GM10248 (cell line): ENCODE measurements at regions not wholly inside any gene's neighbourhood (a gene's known extent, or its start where the extent isn't known, plus 50 kb on each side); places are given as distances from the start of the nearest gene placed in this dataset.
"Not testable (repeated sequence)": the region's sequence is repeated elsewhere in the genome, so short reads cannot be mapped to it uniquely, and the experiment has no call there.

Source experiments
- CTCF ChIA-PET: fragments of 300-600 bp; sonication (Branson Sonifier 250); formaldehyde crosslinking; extraction: SDS; loops from one replicate; lab custom pipeline; 2021; ENCODE audit warnings: antibody characterized with exemption; lab: Yijun Ruan, JAX
- POLR2A ChIA-PET: fragments of 350-650 bp; sonication (Branson Sonifier 250); formaldehyde crosslinking; extraction: SDS; loops from one replicate; lab custom pipeline; 2020; ENCODE audit warnings: antibody characterized with exemption; lab: Yijun Ruan, JAX
- DNase-seq: peaks from one replicate; pipeline ENCODE4 v3.0.0; 2012; ENCODE audit errors: extremely low spot score
- CTCF ChIP-seq: IDR thresholded peaks from 2 replicates; pipeline ENCODE4 v1.5.1; 2012; ENCODE audit warnings: mild to moderate bottlenecking, low read depth; ENCODE audit errors: extremely low read depth, missing control alignments, control extremely low read depth

DNA sequence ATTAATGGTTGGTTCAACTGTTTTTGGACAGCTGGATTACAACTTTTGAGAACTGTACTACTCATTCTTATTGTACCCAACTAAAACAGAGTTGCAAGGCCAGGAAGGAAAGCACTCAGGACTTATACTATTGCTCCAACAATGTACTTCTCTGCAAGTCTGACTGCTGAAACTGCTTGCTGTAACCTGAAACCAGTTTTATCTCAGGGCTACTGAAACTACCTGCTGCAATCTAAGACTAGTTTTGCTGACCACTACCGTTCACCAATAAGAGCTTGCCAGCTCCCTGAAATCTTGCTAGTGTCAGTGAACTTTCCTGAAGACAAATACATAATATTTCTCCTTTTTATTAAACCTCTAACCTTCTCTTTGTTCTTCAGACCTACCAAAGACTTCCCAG, 157.3 kb downstream of the CDCA7 start:
- CTCF ChIA-PET, result interaction anchor here (1.3 kb wide), 1 partner anchor 11 kb away, joined by 3 read pairs; no protein-coding TSS in a partner anchor
- DNase-seq, result no peak
- POLR2A ChIA-PET, result no interaction called here
- no peak for TF ChIP-seq CTCF

GRCh38 chr2:173513107-173513727, 158.5 kb downstream of the CDCA7 start:
- ChIA-PET POLR2A (no interaction called here), CTCF (interaction anchor here (1.3 kb wide), 1 partner anchor 9 kb away, joined by 3 read pairs; no protein-coding TSS in a partner anchor)
- DNase-seq, result no peak
- TF ChIP-seq CTCF, result no peak

- no peak for TF ChIP-seq CTCF
- POLR2A ChIA-PET, result no interaction called here
- no peak for DNase-seq
- CTCF ChIA-PET, result no interaction called here
Observed at GRCh38 chr2:173520918-173521317, 166.2 kb downstream of the CDCA7 start.

DNA sequence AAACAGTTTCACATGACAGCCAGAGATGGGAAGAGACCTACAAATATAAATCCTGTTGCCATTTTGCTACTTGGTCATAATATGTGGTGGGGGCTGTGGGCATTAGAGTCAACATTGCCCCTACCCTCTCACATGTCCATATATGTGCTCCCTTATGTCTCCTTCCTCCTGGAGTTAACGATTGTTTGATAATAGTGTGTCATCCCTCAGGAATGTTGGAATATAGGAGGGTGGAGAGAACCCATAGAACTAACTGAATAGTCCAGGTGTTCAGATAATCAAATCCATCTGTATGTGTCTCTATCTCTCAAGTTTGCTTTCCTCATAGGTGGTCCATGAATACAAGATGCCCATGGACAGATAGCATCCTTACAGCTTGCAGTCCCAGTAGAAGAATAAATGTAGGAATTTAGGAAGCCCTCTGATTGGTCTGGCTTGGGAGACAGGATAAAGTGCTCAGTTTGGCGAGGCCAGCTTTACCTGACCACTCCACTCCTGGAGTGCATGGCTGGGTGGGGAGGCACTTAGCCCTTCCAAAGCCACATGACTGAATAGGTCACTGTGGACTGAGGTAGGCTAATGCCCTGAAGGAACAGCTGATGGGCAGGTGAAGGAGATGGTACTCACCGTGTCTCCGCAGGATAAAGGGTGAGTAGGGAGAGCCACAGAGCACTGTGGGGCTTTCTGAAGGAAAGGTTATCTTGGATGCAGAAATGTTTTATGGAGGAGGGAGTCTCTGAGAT, 166.9 kb downstream of the CDCA7 start:
- no peak for DNase-seq
- CTCF ChIA-PET, result no interaction called here
- TF ChIP-seq CTCF, result no peak
- POLR2A ChIA-PET, result no interaction called here

GRCh38 chr2:173523497-173523896, 168.8 kb downstream of the CDCA7 start:
- CTCF ChIA-PET, result no interaction called here
- POLR2A ChIA-PET, result no interaction called here
- TF ChIP-seq CTCF, result no peak
- no peak for DNase-seq

- CTCF ChIA-PET, result no interaction called here
- no peak for TF ChIP-seq CTCF
- DNase-seq, result no peak
- POLR2A ChIA-PET, result no interaction called here
Observed at GRCh38 chr2:173524256-173524955, 169.7 kb downstream of the CDCA7 start.

GRCh38 chr2:173532732-173533531, 178.3 kb downstream of the CDCA7 start:
- POLR2A ChIA-PET, CTCF ChIA-PET, DNase-seq: not testable (repeated sequence)
